ENCODE measurements at regions not wholly inside any gene's neighbourhood (a gene's known extent, or its start where the extent isn't known, plus 50 kb on each side); places are given as distances from the start of the nearest gene placed in this dataset.

DNA sequence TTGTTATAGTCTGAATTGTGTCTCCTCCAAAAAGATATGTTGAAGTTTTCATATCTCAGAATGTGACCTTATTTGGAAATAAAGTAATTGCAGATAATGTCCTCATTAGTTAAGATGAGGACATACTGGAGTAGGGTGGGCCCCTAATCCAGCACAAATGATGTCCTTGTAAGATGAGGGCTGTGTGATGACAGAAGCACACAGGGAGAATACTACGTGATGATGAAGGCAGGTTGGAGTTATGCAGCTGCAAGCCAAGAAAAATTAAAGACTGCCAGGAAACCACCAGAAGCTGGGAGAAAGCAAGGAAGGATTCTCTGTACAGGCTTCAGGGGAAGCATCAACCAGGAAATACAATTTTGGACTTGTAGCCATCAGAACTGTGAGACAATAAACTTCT is 58.3 kb upstream of the PNPT1 start:
- TF ChIP-seq POLR2A (IDR thresholded peaks at IDR 0.05; ENCODE audit: extremely low read depth, insufficient read length) (no peak), MYC (IDR thresholded peaks at IDR 0.05; ENCODE audit: low read depth, low read length) (no peak)
- TF ChIP-seq, protein P1, sequence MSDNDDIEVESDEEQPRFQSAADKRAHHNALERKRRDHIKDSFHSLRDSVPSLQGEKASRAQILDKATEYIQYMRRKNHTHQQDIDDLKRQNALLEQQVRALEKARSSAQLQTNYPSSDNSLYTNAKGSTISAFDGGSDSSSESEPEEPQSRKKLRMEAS (IDR thresholded peaks at IDR 0.05; ENCODE audit: low read depth, low read length), result no peak
- TF ChIP-seq, protein P2, sequence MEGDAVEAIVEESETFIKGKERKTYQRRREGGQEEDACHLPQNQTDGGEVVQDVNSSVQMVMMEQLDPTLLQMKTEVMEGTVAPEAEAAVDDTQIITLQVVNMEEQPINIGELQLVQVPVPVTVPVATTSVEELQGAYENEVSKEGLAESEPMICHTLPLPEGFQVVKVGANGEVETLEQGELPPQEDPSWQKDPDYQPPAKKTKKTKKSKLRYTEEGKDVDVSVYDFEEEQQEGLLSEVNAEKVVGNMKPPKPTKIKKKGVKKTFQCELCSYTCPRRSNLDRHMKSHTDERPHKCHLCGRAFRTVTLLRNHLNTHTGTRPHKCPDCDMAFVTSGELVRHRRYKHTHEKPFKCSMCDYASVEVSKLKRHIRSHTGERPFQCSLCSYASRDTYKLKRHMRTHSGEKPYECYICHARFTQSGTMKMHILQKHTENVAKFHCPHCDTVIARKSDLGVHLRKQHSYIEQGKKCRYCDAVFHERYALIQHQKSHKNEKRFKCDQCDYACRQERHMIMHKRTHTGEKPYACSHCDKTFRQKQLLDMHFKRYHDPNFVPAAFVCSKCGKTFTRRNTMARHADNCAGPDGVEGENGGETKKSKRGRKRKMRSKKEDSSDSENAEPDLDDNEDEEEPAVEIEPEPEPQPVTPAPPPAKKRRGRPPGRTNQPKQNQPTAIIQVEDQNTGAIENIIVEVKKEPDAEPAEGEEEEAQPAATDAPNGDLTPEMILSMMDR (IDR thresholded peaks at IDR 0.05; ENCODE audit: low read depth, low read length), result no peak
- H3K4me3 ChIP-seq (ENCODE audit: low read depth, low read length), result no peak overlapping the region
- DNase-seq (ENCODE audit: low read depth), result no peak

DNA sequence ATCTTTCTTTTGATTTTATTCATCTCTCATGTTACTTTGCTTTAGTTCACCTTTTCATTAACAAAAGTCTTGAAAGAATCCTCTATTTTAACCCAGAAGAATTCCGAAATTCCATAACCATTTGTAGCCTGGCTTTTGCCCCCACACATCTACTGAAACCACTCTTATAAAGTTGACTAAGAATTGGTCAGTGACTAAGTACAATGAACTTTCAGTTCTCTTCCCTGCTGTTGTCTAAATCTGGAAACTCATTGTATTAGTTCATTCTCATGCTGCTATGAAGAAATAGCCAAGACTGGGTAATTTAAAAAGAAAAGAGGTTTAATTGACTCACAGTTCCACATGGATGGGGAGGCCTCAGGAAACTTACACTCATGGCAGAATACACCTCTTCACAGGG is 49.9 kb upstream of the PNPT1 start:
- DNase-seq (ENCODE audit: low read depth), result no peak
- H3K4me3 ChIP-seq (ENCODE audit: low read depth, low read length), result no peak overlapping the region
- TF ChIP-seq MYC (IDR thresholded peaks at IDR 0.05; ENCODE audit: low read depth, low read length) (no peak), POLR2A (IDR thresholded peaks at IDR 0.05; ENCODE audit: extremely low read depth, insufficient read length) (no peak)
- TF ChIP-seq, protein P1 (IDR thresholded peaks at IDR 0.05; ENCODE audit: low read depth, low read length), result no peak
- TF ChIP-seq, protein P2 (IDR thresholded peaks at IDR 0.05; ENCODE audit: low read depth, low read length), result no peak
